K562 (cell line): ENCODE measurements at regions not wholly inside any gene's neighbourhood (a gene's known extent, or its start where the extent isn't known, plus 50 kb on each side); places are given as distances from the start of the nearest gene placed in this dataset.

Source experiments
- ATAC-seq: fragments of 200-7000 bp; cut with Tn5 transposase; 3 replicates; pipeline ENCODE4 v1.9.1; 2020; ENCODE audit warnings: moderate library complexity
- BruUV-seq: library from RNA; stranded (reverse); fragments of 400-500 nt; replicated peaks from 2 replicates; lab custom pipeline; 2021; lab: Mats Ljungman, UMichigan
- CTCF ChIA-PET: fragments of 300-600 bp; formaldehyde crosslinking; extraction: SDS; loops from one replicate; lab custom pipeline; 2021; ENCODE audit warnings: low intra/inter-chr PET ratio; lab: Yijun Ruan, JAX
- POLR2A ChIA-PET: fragments of 300-600, 350-650 bp; sonication (Branson Sonifier 250); formaldehyde crosslinking; extraction: SDS; loops from one replicate; lab custom pipeline; 2021; ENCODE audit warnings: antibody characterized with exemption, inconsistent platforms; lab: Yijun Ruan, JAX
- DNase-seq, 4 experiments: peaks; one replicate each; pipeline versions ENCODE4 v3.0.0 to v3.0.0-alpha.2; 2011 to 2018; ENCODE audit warnings: low spot score in 3 of 4, mixed read lengths in 3 of 4; ENCODE audit errors: extremely low read depth in 1 of 4
- FAIRE-seq: peaks from 2 replicates; lab custom pipeline; 2011; peaks lifted over from hg19 to GRCh38; lab: Jason Lieb, UNC
- H2AFZ ChIP-seq: 2 replicates; pipeline ENCODE4 v1.6.0; 2011; ENCODE audit warnings: low read depth, low read length, control low read depth, inconsistent platforms
- H3K27ac ChIP-seq: fragments of 200-600 bp; 3 replicates; pipeline ENCODE4 v1.8.0; 2011; ENCODE audit warnings: low read depth, mild to moderate bottlenecking, control low read depth, inconsistent platforms, low read length, moderate library complexity, mixed read lengths; ENCODE audit errors: extremely low read depth
- H3K27me3 ChIP-seq, 2 experiments: fragments of 300-600 bp in 1 of 2; 2 replicates in 1 of 2; 3 replicates in 1 of 2; pipeline versions ENCODE4 v1.6.0 to v1.8.0; 2011; ENCODE audit warnings: inconsistent platforms in 2 of 2, low read length in 2 of 2, mild to moderate bottlenecking in 1 of 2, mixed read lengths in 1 of 2, moderate library complexity in 1 of 2; ENCODE audit not compliant: control insufficient read depth in 2 of 2, insufficient read depth in 2 of 2
- H3K36me3 ChIP-seq: fragments of 300-600 bp; 3 replicates; pipeline ENCODE4 v1.8.0; 2011; ENCODE audit warnings: mild to moderate bottlenecking, low read length, inconsistent platforms; ENCODE audit not compliant: control insufficient read depth, insufficient read depth
- H3K4me1 ChIP-seq, 2 experiments: fragments of 200-600 bp in 1 of 2; replicated peaks in 1 of 2; 2 replicates in 1 of 2; 3 replicates in 1 of 2; pipeline versions ENCODE4 v1.5.1 to v1.8.0; 2011; ENCODE audit warnings: inconsistent platforms in 2 of 2, low read length in 2 of 2, mild to moderate bottlenecking in 1 of 2, mixed read lengths in 1 of 2, moderate library complexity in 1 of 2; ENCODE audit not compliant: control insufficient read depth in 2 of 2, insufficient read depth in 2 of 2
- H3K4me2 ChIP-seq: 2 replicates; pipeline ENCODE4 v1.6.1; 2011; ENCODE audit warnings: low read length, control low read depth, inconsistent platforms, mixed read lengths; ENCODE audit not compliant: insufficient read depth
- H3K4me3 ChIP-seq: fragments of 200-600 bp; sonication (generic), shearing (Covaris generic); 2 replicates; pipeline ENCODE4 v1.5.1; 2016; ENCODE audit warnings: control low read depth, inconsistent platforms
- H3K79me2 ChIP-seq: fragments of 200-600 bp; 3 replicates; pipeline ENCODE4 v1.8.0; 2011; ENCODE audit warnings: low read length, inconsistent platforms; ENCODE audit not compliant: control insufficient read depth, insufficient read depth
- H3K9ac ChIP-seq, 2 experiments: 2 replicates each; pipeline versions ENCODE4 v1.6.0 to v1.6.1; 2011; ENCODE audit warnings: low read depth in 2 of 2, low read length in 2 of 2, control low read depth in 1 of 2, inconsistent platforms in 1 of 2, mild to moderate bottlenecking in 1 of 2, mixed read lengths in 1 of 2; ENCODE audit not compliant: insufficient read depth in 1 of 2
- H3K9me1 ChIP-seq: one replicate; pipeline ENCODE4 v1.6.0; 2011; ENCODE audit warnings: inconsistent platforms, mild to moderate bottlenecking, low read length, moderate library complexity; ENCODE audit not compliant: control insufficient read depth, insufficient read depth
- H3K9me3 ChIP-seq: replicated peaks from 2 replicates; pipeline ENCODE4 v1.5.1; 2011; ENCODE audit warnings: low read depth, low read length, inconsistent platforms; ENCODE audit not compliant: control insufficient read depth, insufficient read depth
- H4K20me1 ChIP-seq: replicated peaks from 2 replicates; pipeline ENCODE4 v1.6.1; 2011; ENCODE audit warnings: low read length, inconsistent platforms, mixed read lengths; ENCODE audit not compliant: control insufficient read depth, insufficient read depth
- DNMT1 ChIP-seq: fragments of 450-650 bp; IDR thresholded peaks from 2 replicates; pipeline ENCODE4 v1.6.1; 2016; ENCODE audit warnings: antibody characterized with exemption, mild to moderate bottlenecking
- KLF13 ChIP-seq: fragments of 450-650 bp; IDR thresholded peaks from 2 replicates; pipeline ENCODE4 v1.6.1; 2016; ENCODE audit warnings: missing genetic modification characterization, low read depth, mild to moderate bottlenecking, missing compliant biosample characterization, moderate library complexity, borderline replicate concordance
- LEF1 ChIP-seq: fragments of 450-650 bp; IDR thresholded peaks from 2 replicates; pipeline ENCODE4 v1.6.1; 2016; ENCODE audit warnings: mild to moderate bottlenecking
- NONO ChIP-seq, 2 experiments: fragments of 200-400 bp in 1 of 2; fragments of 450-650 bp in 1 of 2; formaldehyde crosslinking in 1 of 2; IDR thresholded peaks; 2 replicates each; pipeline ENCODE4 v1.6.1; 2017; ENCODE audit warnings: low read depth in 2 of 2, mild to moderate bottlenecking in 2 of 2, moderate library complexity in 2 of 2, low read length in 1 of 2
- PURB ChIP-seq: sonication (generic); formaldehyde crosslinking; IDR thresholded peaks from 2 replicates; pipeline ENCODE4 v1.9.0; 2021; ENCODE audit warnings: low read depth, mild to moderate bottlenecking, missing genetic modification reagents
- SMARCC2 ChIP-seq: fragments of 450-650 bp; IDR thresholded peaks from 2 replicates; pipeline ENCODE4 v1.6.1; 2017; ENCODE audit warnings: antibody characterized with exemption, moderate library complexity, mild to moderate bottlenecking, low read depth
- SRSF9 ChIP-seq: fragments of 200-400 bp; formaldehyde crosslinking; IDR thresholded peaks from 2 replicates; pipeline ENCODE4 v1.6.1; 2017; ENCODE audit warnings: low read depth, low read length, borderline replicate concordance
- ZNF3 ChIP-seq: fragments of 250-450 bp; sonication (Bioruptor Pico); IDR thresholded peaks from 2 replicates; pipeline ENCODE4 v1.5.0; 2021; ENCODE audit warnings: mild to moderate bottlenecking, moderate library complexity
- WGBS: fragments of 100-300 bp; shearing (Covaris generic); methylation state at CpG from one replicate; pipeline ENCODE4 v1.1.6; 2016; ENCODE audit warnings: low coverage, mixed read lengths; ENCODE audit not compliant: insufficient coverage; ENCODE audit errors: missing lambda C conversion rate; 5-methylcytosine and 5-hydroxymethylcytosine counted together
- in situ Hi-C: fragments of 300-500 bp; cut with MboI; formaldehyde crosslinking; loops from 4 replicates; pipeline ENCODE4 v1.15.0; 2018; ENCODE audit warnings: inconsistent platforms, mixed read lengths
- intact Hi-C: fragments of 100-400 bp; cut with micrococcal nuclease; formaldehyde crosslinking; loops from 2 replicates; pipeline ENCODE4 v1.14.2; 2022
- TF ChIP-seq, protein P1 (sequence below): fragments of 450-650 bp; IDR thresholded peaks from 2 replicates; pipeline ENCODE4 v1.6.1; 2016; ENCODE audit warnings: antibody characterized with exemption
- TF ChIP-seq, protein P2 (sequence below): fragments of 450-650 bp; IDR thresholded peaks from 2 replicates; pipeline ENCODE4 v1.6.1; 2016; ENCODE audit warnings: missing biosample characterization, missing genetic modification characterization
- TF ChIP-seq, protein P3 (sequence below): fragments of 450-650 bp; IDR thresholded peaks from 2 replicates; pipeline ENCODE4 v1.7.1; 2018; ENCODE audit warnings: mild to moderate bottlenecking, low read depth; ENCODE audit not compliant: partially characterized antibody

DNA sequence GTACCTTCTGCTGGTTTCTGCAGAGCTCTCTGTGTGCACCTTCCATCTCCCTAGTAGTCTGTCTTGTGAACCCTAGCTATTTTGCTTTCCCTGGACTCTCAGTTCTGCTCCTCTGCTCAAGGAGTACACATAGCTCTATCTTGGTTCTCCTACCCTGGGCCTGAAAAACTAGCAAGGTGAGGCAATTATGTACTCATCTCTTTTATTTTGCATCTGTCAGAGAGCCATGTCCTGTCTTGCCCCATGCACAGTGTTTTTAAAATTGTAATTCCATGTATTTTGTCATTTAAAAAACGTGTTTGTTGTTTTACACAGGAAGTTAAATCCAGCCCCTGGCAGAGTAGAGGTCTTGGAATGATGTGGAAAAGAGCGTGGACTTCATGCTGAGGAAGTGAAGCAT lies 684.9 kb upstream of the CPEB2 start:
- POLR2A ChIA-PET = interaction anchor here (0.6 kb wide), 1 partner anchor 424 kb away, joined by 3 read pairs; no protein-coding TSS in a partner anchor
- no peak for FAIRE-seq
- in situ Hi-C loops (no loop called here), intact Hi-C loops (no loop called here)
- TF ChIP-seq ZNF3 (CRISPR knock-in tag) (no peak), SMARCC2 (no peak), LEF1 (no peak), KLF13 (tag) (no peak), NONO (IDR thresholded peaks at IDR 0.05; ENCODE audit: low read depth in 2 of 2, low read length in 1 of 2) (no peak), PURB (no peak), DNMT1 (no peak)
- Histone ChIP-seq H4K20me1 (no peaks in the 10 kb centered on the region), H3K27me3 (no peaks in the 10 kb centered on the region), H3K4me2 (no peak overlapping the region), H2AFZ (no peak overlapping the region), H3K9ac (no peak overlapping the region), H3K79me2 (no peaks in the 10 kb centered on the region), H3K9me3 (no peaks in the 10 kb centered on the region; the same call in none of the 2 replicates), H3K4me3 (no peak overlapping the region), H3K4me1 (no peaks in the 10 kb centered on the region), H3K9me1 (no peaks in the 10 kb centered on the region), H3K36me3 (no peaks in the 10 kb centered on the region), H3K27ac (no peak overlapping the region)
- 5% methylated on average over 2 of the region's 2 CpGs for WGBS
- no TSS peak for BruUV-seq
- DNase-seq = no peak
- CTCF ChIA-PET = no interaction called here
- ATAC-seq = no peak

- 0% methylated on average over 1 of the region's 1 CpG for WGBS
- Histone ChIP-seq H3K9me1 (no peaks in the 10 kb centered on the region), H3K27ac (no peak overlapping the region), H3K79me2 (no peaks in the 10 kb centered on the region), H3K27me3 (no peaks in the 10 kb centered on the region), H3K36me3 (no peaks in the 10 kb centered on the region), H3K9me3 (no peaks in the 10 kb centered on the region; the same call in none of the 2 replicates), H2AFZ (no peak overlapping the region), H3K4me1 (no peaks in the 10 kb centered on the region), H3K4me2 (no peak overlapping the region), H4K20me1 (no peaks in the 10 kb centered on the region), H3K4me3 (no peak overlapping the region), H3K9ac (no peak overlapping the region)
- in situ Hi-C loops = no loop called here
- BruUV-seq = no TSS peak
- DNase-seq (no peak), FAIRE-seq (no peak), ATAC-seq (no peak)
- ChIA-PET CTCF (no interaction called here), POLR2A (no interaction called here)
- intact Hi-C loops = no loop called here
- TF ChIP-seq, protein P1, sequence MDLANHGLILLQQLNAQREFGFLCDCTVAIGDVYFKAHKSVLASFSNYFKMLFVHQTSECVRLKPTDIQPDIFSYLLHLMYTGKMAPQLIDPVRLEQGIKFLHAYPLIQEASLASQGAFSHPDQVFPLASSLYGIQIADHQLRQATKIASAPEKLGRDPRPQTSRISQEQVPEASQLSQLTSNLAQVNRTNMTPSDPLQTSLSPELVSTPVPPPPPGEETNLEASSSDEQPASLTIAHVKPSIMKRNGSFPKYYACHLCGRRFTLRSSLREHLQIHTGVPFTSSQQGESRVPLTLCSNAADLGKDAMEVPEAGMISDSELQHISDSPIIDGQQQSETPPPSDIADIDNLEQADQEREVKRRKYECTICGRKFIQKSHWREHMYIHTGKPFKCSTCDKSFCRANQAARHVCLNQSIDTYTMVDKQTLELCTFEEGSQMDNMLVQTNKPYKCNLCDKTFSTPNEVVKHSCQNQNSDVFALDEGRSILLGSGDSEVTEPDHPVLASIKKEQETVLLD = no peak
- TF ChIP-seq SRSF9 = no peak
- TF ChIP-seq, protein P2, sequence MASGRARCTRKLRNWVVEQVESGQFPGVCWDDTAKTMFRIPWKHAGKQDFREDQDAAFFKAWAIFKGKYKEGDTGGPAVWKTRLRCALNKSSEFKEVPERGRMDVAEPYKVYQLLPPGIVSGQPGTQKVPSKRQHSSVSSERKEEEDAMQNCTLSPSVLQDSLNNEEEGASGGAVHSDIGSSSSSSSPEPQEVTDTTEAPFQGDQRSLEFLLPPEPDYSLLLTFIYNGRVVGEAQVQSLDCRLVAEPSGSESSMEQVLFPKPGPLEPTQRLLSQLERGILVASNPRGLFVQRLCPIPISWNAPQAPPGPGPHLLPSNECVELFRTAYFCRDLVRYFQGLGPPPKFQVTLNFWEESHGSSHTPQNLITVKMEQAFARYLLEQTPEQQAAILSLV (tag) = no peak
- TF ChIP-seq, protein P3, sequence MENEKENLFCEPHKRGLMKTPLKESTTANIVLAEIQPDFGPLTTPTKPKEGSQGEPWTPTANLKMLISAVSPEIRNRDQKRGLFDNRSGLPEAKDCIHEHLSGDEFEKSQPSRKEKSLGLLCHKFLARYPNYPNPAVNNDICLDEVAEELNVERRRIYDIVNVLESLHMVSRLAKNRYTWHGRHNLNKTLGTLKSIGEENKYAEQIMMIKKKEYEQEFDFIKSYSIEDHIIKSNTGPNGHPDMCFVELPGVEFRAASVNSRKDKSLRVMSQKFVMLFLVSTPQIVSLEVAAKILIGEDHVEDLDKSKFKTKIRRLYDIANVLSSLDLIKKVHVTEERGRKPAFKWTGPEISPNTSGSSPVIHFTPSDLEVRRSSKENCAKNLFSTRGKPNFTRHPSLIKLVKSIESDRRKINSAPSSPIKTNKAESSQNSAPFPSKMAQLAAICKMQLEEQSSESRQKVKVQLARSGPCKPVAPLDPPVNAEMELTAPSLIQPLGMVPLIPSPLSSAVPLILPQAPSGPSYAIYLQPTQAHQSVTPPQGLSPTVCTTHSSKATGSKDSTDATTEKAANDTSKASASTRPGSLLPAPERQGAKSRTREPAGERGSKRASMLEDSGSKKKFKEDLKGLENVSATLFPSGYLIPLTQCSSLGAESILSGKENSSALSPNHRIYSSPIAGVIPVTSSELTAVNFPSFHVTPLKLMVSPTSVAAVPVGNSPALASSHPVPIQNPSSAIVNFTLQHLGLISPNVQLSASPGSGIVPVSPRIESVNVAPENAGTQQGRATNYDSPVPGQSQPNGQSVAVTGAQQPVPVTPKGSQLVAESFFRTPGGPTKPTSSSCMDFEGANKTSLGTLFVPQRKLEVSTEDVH = no peak
Observed at GRCh38 chr4:14318671-14319070, 683.6 kb upstream of the CPEB2 start.
